GM23338 (cell line): ENCODE measurements at regions not wholly inside any gene's neighbourhood (a gene's known extent, or its start where the extent isn't known, plus 50 kb on each side); places are given as distances from the start of the nearest gene placed in this dataset.
A peak's percentile ranks its signal among the peaks of the same experiment; 100 is the strongest.
"Not testable (repeated sequence)": the region's sequence is repeated elsewhere in the genome, so short reads cannot be mapped to it uniquely, and the experiment has no call there.

ENCODE experiments used
- ATAC-seq: fragments of 200-7000 bp; cut with Tn5 transposase; 3 replicates; pipeline ENCODE4 v1.9.1; 2020
- DNase-seq: peaks from one replicate; pipeline ENCODE4 v3.0.0-alpha.2; 2015; ENCODE audit warnings: low spot score
- H2AFZ ChIP-seq: fragments of 200-600 bp; sonication (generic); 2 replicates; pipeline ENCODE4 v1.8.0; 2016; ENCODE audit warnings: antibody characterized with exemption, mild to moderate bottlenecking, moderate library complexity
- H3F3A ChIP-seq: fragments of 200-600 bp; sonication (generic); replicated peaks from 2 replicates; pipeline ENCODE4 v1.8.0; 2017; ENCODE audit warnings: antibody characterized with exemption, mixed run types, low read depth
- H3K27ac ChIP-seq: fragments of 200-600 bp; sonication (generic); 2 replicates; pipeline ENCODE4 v1.6.1; 2016; ENCODE audit warnings: low read depth
- H3K27me3 ChIP-seq: fragments of 200-600 bp; sonication (generic); 2 replicates; pipeline ENCODE4 v1.8.0; 2016; ENCODE audit warnings: mild to moderate bottlenecking, mixed run types, moderate library complexity; ENCODE audit not compliant: insufficient read depth
- H3K36me3 ChIP-seq: fragments of 200-600 bp; sonication (generic); 2 replicates; pipeline ENCODE4 v1.8.0; 2016; ENCODE audit warnings: mild to moderate bottlenecking; ENCODE audit not compliant: insufficient read depth
- H3K4me1 ChIP-seq: fragments of 200-600 bp; sonication (generic); 2 replicates; pipeline ENCODE4 v1.8.0; 2016; ENCODE audit warnings: mild to moderate bottlenecking, moderate library complexity; ENCODE audit not compliant: insufficient read depth
- H3K4me2 ChIP-seq: fragments of 200-600 bp; sonication (generic); 2 replicates; pipeline ENCODE4 v1.7.1; 2017; ENCODE audit warnings: mixed run types
- H3K4me3 ChIP-seq: fragments of 200-600 bp; sonication (generic); 2 replicates; pipeline ENCODE4 v1.6.1; 2016; ENCODE audit warnings: mixed run types
- H3K79me2 ChIP-seq: fragments of 200-600 bp; sonication (generic); replicated peaks from 2 replicates; pipeline ENCODE4 v1.8.0; 2017; ENCODE audit warnings: mild to moderate bottlenecking; ENCODE audit not compliant: insufficient read depth
- H3K9me2 ChIP-seq: fragments of 200-600 bp; sonication (generic); 2 replicates; pipeline ENCODE4 v1.8.0; 2017; ENCODE audit not compliant: insufficient read depth
- H4K20me1 ChIP-seq: fragments of 200-600 bp; sonication (generic); replicated peaks from 2 replicates; pipeline ENCODE4 v1.8.0; 2017; ENCODE audit warnings: mild to moderate bottlenecking; ENCODE audit not compliant: insufficient read depth
- H3K27ac Mint-ChIP-seq: 2 replicates; pipeline ENCODE4 v1.8.0; 2020; ENCODE audit warnings: inconsistent platforms, mild to moderate bottlenecking, moderate library complexity, mixed read lengths
- H3K27me3 Mint-ChIP-seq: 3 replicates; pipeline ENCODE4 v1.8.0; 2022; ENCODE audit warnings: low read depth, mild to moderate bottlenecking, moderate library complexity, mixed read lengths, inconsistent platforms; ENCODE audit not compliant: insufficient read depth, poor library complexity
- H3K36me3 Mint-ChIP-seq: 3 replicates; pipeline ENCODE4 v1.8.0; 2021; ENCODE audit warnings: low read depth, mild to moderate bottlenecking, inconsistent platforms, moderate library complexity, mixed read lengths
- H3K4me1 Mint-ChIP-seq: 3 replicates; pipeline ENCODE4 v1.8.0; 2020; ENCODE audit warnings: mild to moderate bottlenecking, inconsistent platforms, mixed read lengths
- H3K4me3 Mint-ChIP-seq: 3 replicates; pipeline ENCODE4 v1.8.0; 2021; ENCODE audit warnings: moderate library complexity, mild to moderate bottlenecking, inconsistent platforms, mixed read lengths
- H3K9me3 Mint-ChIP-seq: 3 replicates; pipeline ENCODE4 v1.8.0; 2020; ENCODE audit warnings: moderate library complexity, mild to moderate bottlenecking, inconsistent platforms, mixed read lengths
- CREB1 ChIP-seq: fragments of 250-450 bp; sonication (Bioruptor Pico); IDR thresholded peaks from 2 replicates; pipeline ENCODE4 v1.5.0; 2020; ENCODE audit warnings: low read depth, mild to moderate bottlenecking, moderate library complexity
- CTCF ChIP-seq, 2 experiments: fragments of 200-600 bp in 1 of 2; sonication (generic) in 1 of 2; conservative IDR thresholded peaks; 2 replicates each; pipeline versions ENCODE4 v1.5.1 to v1.6.1; 2016 to 2017; ENCODE audit warnings: antibody characterized with exemption in 2 of 2, low read depth in 2 of 2, mild to moderate bottlenecking in 2 of 2, moderate library complexity in 1 of 2
- JUNB ChIP-seq: IDR thresholded peaks from one replicate; pipeline ENCODE4 v1.6.1; 2016; ENCODE audit warnings: antibody characterized with exemption; ENCODE audit not compliant: unreplicated experiment
- POLR2AphosphoS5 ChIP-seq: IDR thresholded peaks from 2 replicates; pipeline ENCODE4 v1.6.1; 2016; ENCODE audit warnings: antibody characterized with exemption, low read depth
- ZNF114 ChIP-seq: fragments of 250-450 bp; sonication (Bioruptor Pico); IDR thresholded peaks from 2 replicates; pipeline ENCODE4 v1.5.0; 2020; ENCODE audit warnings: mild to moderate bottlenecking, moderate library complexity
- ZNF462 ChIP-seq: fragments of 250-450 bp; sonication (Bioruptor Pico); IDR thresholded peaks from 2 replicates; pipeline ENCODE4 v1.5.0; 2020; ENCODE audit warnings: mild to moderate bottlenecking, moderate library complexity
- TF ChIP-seq, protein P1 (sequence below): IDR thresholded peaks from 2 replicates; pipeline ENCODE4 v1.6.1; 2016; ENCODE audit warnings: antibody characterized with exemption

GRCh38 chr4:23020399-23020798 lies 327.7 kb downstream of the GBA3 start:
- H3K4me3 Mint-ChIP-seq, H3F3A ChIP-seq, H4K20me1 ChIP-seq, H3K4me2 ChIP-seq, H3K27ac ChIP-seq, H3K27ac Mint-ChIP-seq, H3K36me3 Mint-ChIP-seq, H3K9me3 Mint-ChIP-seq, ATAC-seq, H3K36me3 ChIP-seq, H3K9me2 ChIP-seq, H3K27me3 ChIP-seq, H3K4me3 ChIP-seq, H3K79me2 ChIP-seq, H3K27me3 Mint-ChIP-seq, DNase-seq: not testable (repeated sequence)
- Histone ChIP-seq H2AFZ (peak overlapping the region; percentile 29; the same call in 1 of the 2 replicates), H3K4me1 (peaks cover 10% of the 10 kb centered on the region)
- H3K4me1 Mint-ChIP-seq, result peaks cover 14% of the 10 kb centered on the region; the same call in 2 of the 3 replicates

- no peaks in the 10 kb centered on the region for H3K9me3 Mint-ChIP-seq
- Histone ChIP-seq H3K27ac (no peak overlapping the region), H3K27me3 (no peaks in the 10 kb centered on the region), H3K79me2 (no peaks in the 10 kb centered on the region), H4K20me1 (no peaks in the 10 kb centered on the region), H3K36me3 (no peaks in the 10 kb centered on the region), H2AFZ (no peak overlapping the region), H3K4me1 (peaks cover 10% of the 10 kb centered on the region), H3K4me2 (no peak overlapping the region), H3K9me2 (peaks cover 4% of the 10 kb centered on the region; the same call in 1 of the 2 replicates), H3K4me3 (no peak overlapping the region), H3F3A (no peaks in the 10 kb centered on the region)
- no peak overlapping the region for H3K4me3 Mint-ChIP-seq
- ATAC-seq (no peak), DNase-seq (no peak)
- peaks cover 10% of the 10 kb centered on the region; the same call in 2 of the 3 replicates for H3K4me1 Mint-ChIP-seq
- no peak overlapping the region for H3K27ac Mint-ChIP-seq
- H3K36me3 Mint-ChIP-seq, result no peaks in the 10 kb centered on the region
- H3K27me3 Mint-ChIP-seq, result no peaks in the 10 kb centered on the region
- TF ChIP-seq ZNF114 (no peak), POLR2AphosphoS5 (no peak), CTCF (conservative IDR thresholded peaks at IDR 0.05; ENCODE audit: low read depth in 2 of 2) (no peak), JUNB (no peak), CREB1 (CRISPR knock-in tag) (no peak), ZNF462 (no peak)
- TF ChIP-seq, protein P1, sequence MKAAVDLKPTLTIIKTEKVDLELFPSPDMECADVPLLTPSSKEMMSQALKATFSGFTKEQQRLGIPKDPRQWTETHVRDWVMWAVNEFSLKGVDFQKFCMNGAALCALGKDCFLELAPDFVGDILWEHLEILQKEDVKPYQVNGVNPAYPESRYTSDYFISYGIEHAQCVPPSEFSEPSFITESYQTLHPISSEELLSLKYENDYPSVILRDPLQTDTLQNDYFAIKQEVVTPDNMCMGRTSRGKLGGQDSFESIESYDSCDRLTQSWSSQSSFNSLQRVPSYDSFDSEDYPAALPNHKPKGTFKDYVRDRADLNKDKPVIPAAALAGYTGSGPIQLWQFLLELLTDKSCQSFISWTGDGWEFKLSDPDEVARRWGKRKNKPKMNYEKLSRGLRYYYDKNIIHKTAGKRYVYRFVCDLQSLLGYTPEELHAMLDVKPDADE, result no peak
Measured at GRCh38 chr4:23016981-23017380, 324.2 kb downstream of the GBA3 start.
